ENCODE measurements at regions not wholly inside any gene's neighbourhood (a gene's known extent, or its start where the extent isn't known, plus 50 kb on each side); places are given as distances from the start of the nearest gene placed in this dataset.

GRCh38 chr12:74120644-74121043 is 417.0 kb upstream of the ATXN7L3B start:
- Histone ChIP-seq H4K20me1 (ENCODE audit: control insufficient read depth, insufficient read depth, insufficient read length) (no peaks in the 10 kb centered on the region), H3K9me3 (ENCODE audit: control insufficient read depth, low read depth, low read length) (no peaks in the 10 kb centered on the region), H3K23ac (ENCODE audit: insufficient read length, low read depth, low read length) (no peak overlapping the region), H3K4ac (ENCODE audit: low read depth, low read length) (no peak overlapping the region), H3K18ac (ENCODE audit: insufficient read length, low read depth, low read length) (no peak overlapping the region), H3K14ac (ENCODE audit: insufficient read depth, low read length) (no peak overlapping the region), H3K56ac (ENCODE audit: insufficient read length, low read depth, low read length) (no peak overlapping the region), H4K91ac (ENCODE audit: insufficient read length, low read depth, low read length) (no peak overlapping the region), H3T11ph (ENCODE audit: low read length) (no peak overlapping the region), H3K4me2 (ENCODE audit: insufficient read depth, insufficient read length, low read length) (no peak overlapping the region), H2BK12ac (ENCODE audit: insufficient read length, low read depth, low read length) (no peak overlapping the region), H3K9ac (ENCODE audit: extremely low read depth, insufficient read length, low read length) (no peak overlapping the region), H3K23me2 (ENCODE audit: insufficient read length, low read depth, low read length, poor library complexity, severe bottlenecking) (no peaks in the 10 kb centered on the region), H3K4me1 (ENCODE audit: insufficient read depth, low read length) (no peaks in the 10 kb centered on the region), H3K27ac (ENCODE audit: insufficient read length, low read depth, low read length) (no peak overlapping the region), H2BK5ac (ENCODE audit: insufficient read length, low read length) (no peak overlapping the region), H2BK15ac (ENCODE audit: low read depth, low read length) (no peak overlapping the region), H4K5ac (ENCODE audit: insufficient read length, low read depth, low read length) (no peak overlapping the region), H2BK20ac (ENCODE audit: low read depth, low read length, poor library complexity, severe bottlenecking) (no peak overlapping the region), H2AK5ac (ENCODE audit: insufficient read length, low read length) (no peak overlapping the region), H3K79me1 (ENCODE audit: insufficient read depth, low read depth, low read length, poor library complexity, severe bottlenecking) (no peaks in the 10 kb centered on the region), H4K8ac (replicated peaks; ENCODE audit: insufficient read length, low read depth, low read length) (no peak overlapping the region), H2AFZ (ENCODE audit: low read length) (no peak overlapping the region), H3K79me2 (ENCODE audit: insufficient read depth, low read length) (no peaks in the 10 kb centered on the region), H2BK120ac (ENCODE audit: low read depth, low read length, poor library complexity, severe bottlenecking) (no peak overlapping the region), H3K27me3 (ENCODE audit: insufficient read depth, low read length) (no peaks in the 10 kb centered on the region)
- H3K4me3 Mint-ChIP-seq = no peak overlapping the region
- no peaks in the 10 kb centered on the region for H3K36me3 Mint-ChIP-seq (ENCODE audit: insufficient read depth in 1 of 3, low read depth in 3 of 3)
- no CpG with 5 or more reads among the region's 1 CpG for WGBS (ENCODE audit: extremely low coverage, insufficient read length, low lambda C conversion rate)
- no peak for TF ChIP-seq CTCF (conservative IDR thresholded peaks at IDR 0.05)
- H3K27me3 Mint-ChIP-seq (ENCODE audit: low read depth) = no peaks in the 10 kb centered on the region
- DNase-seq = no peak
- no peaks in the 10 kb centered on the region for H3K4me1 Mint-ChIP-seq
- no peak overlapping the region for H3K27ac Mint-ChIP-seq
- H3K9me3 Mint-ChIP-seq = no peaks in the 10 kb centered on the region

Measured in H9 (cell line).